NCI-H146 (cell line): ENCODE measurements at regions not wholly inside any gene's neighbourhood (a gene's known extent, or its start where the extent isn't known, plus 50 kb on each side); places are given as distances from the start of the nearest gene placed in this dataset.
A peak's percentile ranks its signal among the peaks of the same experiment; 100 is the strongest.

Experiments used
- DNase-seq: peaks from one replicate; lab custom pipeline; 2025; lab: John Stamatoyannopoulos, UW

DNA sequence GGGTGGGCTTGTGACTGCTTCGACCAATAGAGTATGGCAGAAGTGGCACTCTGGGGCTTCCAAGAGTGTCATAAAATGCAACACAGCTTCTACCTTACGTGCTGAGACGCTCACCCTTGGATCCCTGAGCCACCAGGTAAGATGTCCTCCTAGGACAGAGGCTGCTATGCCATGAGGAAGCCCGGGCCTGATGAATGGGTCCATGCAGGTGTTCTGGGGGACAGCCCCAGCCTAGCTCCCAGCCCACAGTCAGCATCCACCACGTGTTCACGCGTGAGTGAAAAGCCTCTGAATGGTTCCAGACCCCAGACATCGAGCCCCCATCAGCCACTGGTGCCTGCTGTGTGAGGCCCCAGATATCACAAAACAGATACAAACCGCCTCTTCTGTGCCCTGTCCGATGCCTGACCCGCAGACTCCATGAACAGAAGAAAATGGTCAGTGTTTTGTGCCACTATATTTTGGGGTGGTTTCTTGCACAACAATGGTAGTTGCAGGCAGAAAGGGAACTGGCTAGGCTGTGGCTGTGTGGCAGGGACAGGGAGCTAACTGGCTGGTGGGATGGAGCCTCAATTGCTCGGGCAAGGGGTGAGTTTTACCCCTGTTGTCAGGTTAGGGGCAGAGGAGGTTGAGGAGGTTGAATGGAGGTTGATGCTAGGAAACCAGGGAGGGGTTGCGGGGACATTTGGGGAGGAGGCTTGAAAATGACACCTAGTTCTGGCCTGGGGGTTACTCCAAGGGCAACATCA, 92.2 kb downstream of the LINGO1 start:
- DNase-seq: no peak

- DNase-seq: peak; percentile 64
These were observed 93.8 kb downstream of the LINGO1 start for GRCh38 chr15:77538793-77539497.

DNA sequence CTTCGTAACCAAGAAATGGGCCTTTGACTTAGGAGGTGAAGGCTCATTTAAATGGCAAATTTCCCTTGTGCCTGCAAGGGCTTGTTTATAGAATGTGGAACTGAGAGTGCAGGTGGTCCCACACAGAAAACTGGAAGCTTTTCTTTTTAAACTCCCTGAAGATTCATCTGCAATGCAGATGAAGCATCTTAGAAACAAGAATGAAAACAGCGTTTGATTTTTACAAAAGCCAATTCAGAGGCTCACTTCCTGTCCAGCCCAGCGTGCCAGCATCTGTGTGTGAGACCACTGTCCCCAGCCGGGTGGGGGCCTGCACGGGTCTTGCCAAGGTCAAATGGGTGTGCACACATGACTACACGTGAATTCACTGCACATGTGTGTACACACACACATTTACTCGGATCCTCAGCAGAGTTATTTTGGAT, 94.7 kb downstream of the LINGO1 start:
- DNase-seq: peak; percentile 46

DNA sequence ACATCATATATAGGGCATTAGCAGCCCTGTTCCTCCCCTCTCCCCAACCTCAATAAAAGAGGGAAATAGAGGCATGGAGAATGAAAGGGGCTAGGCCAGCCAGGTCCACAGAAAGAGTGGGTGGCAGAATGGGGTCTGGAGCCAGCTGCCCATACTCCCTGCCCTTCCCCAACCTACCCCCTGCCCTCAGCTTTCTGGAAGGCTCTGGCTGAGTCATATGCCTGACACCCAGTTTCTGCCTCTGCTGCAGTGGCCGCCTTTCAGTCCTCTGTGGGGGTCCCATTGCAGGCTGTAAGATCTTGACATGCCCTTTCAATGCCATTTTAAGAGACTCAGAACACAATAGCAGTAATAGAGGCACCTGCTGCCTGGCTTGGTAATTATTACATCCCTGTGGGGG, 95.7 kb downstream of the LINGO1 start:
- DNase-seq: peak; percentile 7

DNA sequence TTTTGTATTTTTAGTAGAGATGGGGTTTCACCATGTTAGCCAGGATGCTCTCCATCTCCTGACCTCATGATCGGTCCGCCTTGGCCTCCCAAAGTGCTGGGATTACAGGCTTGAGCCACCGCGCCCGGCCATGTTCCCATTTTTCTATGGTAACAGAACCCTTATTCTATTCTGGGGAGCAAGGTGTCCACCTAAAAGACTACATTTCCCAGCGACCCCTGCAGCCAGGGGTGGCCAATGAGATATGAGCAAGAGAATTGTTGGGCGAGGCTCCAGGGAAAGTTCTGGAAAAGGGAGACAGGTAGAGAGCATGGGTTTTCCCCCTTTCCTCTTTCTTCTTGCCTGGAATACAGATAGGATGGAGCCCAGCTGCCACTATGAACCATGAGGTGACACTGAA, 96.9 kb downstream of the LINGO1 start:
- no peak for DNase-seq
